ENCODE measurements at regions not wholly inside any gene's neighbourhood (a gene's known extent, or its start where the extent isn't known, plus 50 kb on each side); places are given as distances from the start of the nearest gene placed in this dataset.

DNA sequence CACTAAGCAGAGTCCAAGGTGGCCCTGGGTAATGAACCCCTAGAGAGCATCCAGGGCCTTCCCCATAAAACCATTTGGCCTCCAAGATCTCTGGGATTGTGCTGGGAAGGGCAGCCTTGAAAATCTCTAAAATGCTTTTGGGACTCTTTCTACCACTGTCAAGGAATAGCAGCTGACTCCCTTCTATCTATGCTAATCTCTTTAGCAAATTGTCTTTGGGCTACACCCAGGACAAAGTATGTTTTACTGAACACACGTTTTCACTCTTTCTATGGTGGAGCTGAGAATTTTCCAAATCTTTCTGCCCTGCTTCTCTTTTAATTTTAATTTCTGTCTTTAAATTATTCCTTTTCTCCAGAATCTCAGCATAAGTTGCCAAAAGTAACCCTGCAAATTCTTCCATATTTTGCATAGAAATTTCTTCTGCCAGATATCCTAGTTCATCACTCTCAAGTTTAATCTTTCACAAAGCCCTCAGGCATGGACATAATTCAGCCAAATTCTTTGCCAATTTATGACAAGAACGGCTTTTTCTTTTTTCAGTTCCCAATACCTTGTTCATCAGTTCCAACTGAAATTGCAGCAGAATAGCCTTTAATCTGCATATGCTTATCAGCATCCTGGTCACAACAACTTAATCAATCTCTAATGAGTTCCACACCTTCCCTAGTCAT lies 687.0 kb upstream of the ADGRL4 start:
- TF ChIP-seq, protein P1, sequence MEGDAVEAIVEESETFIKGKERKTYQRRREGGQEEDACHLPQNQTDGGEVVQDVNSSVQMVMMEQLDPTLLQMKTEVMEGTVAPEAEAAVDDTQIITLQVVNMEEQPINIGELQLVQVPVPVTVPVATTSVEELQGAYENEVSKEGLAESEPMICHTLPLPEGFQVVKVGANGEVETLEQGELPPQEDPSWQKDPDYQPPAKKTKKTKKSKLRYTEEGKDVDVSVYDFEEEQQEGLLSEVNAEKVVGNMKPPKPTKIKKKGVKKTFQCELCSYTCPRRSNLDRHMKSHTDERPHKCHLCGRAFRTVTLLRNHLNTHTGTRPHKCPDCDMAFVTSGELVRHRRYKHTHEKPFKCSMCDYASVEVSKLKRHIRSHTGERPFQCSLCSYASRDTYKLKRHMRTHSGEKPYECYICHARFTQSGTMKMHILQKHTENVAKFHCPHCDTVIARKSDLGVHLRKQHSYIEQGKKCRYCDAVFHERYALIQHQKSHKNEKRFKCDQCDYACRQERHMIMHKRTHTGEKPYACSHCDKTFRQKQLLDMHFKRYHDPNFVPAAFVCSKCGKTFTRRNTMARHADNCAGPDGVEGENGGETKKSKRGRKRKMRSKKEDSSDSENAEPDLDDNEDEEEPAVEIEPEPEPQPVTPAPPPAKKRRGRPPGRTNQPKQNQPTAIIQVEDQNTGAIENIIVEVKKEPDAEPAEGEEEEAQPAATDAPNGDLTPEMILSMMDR (IDR thresholded peaks at IDR 0.05) = no peak
- TF ChIP-seq POLR2A (IDR thresholded peaks at IDR 0.05) = no peak

All from breast epithelium (tissue), 3 donors.